GM18511 (cell line): ENCODE measurements at regions not wholly inside any gene's neighbourhood (a gene's known extent, or its start where the extent isn't known, plus 50 kb on each side); places are given as distances from the start of the nearest gene placed in this dataset.

ENCODE experiments used
- ATAC-seq: cut with Tn5 transposase; IDR thresholded peaks from one replicate; pipeline ENCODE4 v1.9.1; 2021; ENCODE audit warnings: mild to moderate bottlenecking, moderate library complexity; ENCODE audit not compliant: unreplicated experiment

- no peak for ATAC-seq
Observed at GRCh38 chrX:82070948-82071347, 869.0 kb downstream of the SH3BGRL start.

- ATAC-seq, result no peak
Observed at GRCh38 chrX:82081027-82081426, 879.1 kb downstream of the SH3BGRL start.

GRCh38 chrX:82087699-82088098 is 885.8 kb downstream of the SH3BGRL start:
- ATAC-seq, result no peak

- ATAC-seq, result peak; percentile 60
Observed at GRCh38 chrX:82092307-82092706, 890.4 kb downstream of the SH3BGRL start.

- no peak for ATAC-seq
Observed at GRCh38 chrX:82125103-82125502, 923.2 kb downstream of the SH3BGRL start.

- peak; percentile 96 for ATAC-seq
Observed at GRCh38 chrX:82127228-82128123, 925.6 kb downstream of the SH3BGRL start.

- no peak for ATAC-seq
Observed at GRCh38 chrX:82134378-82134777, 932.5 kb downstream of the SH3BGRL start.

- no peak for ATAC-seq
Observed at GRCh38 chrX:82141942-82142341, 940.0 kb downstream of the SH3BGRL start.

GRCh38 chrX:82161195-82161594 is 959.3 kb downstream of the SH3BGRL start:
- no peak for ATAC-seq

GRCh38 chrX:82163701-82164100 is 961.8 kb downstream of the SH3BGRL start:
- ATAC-seq, result no peak

- ATAC-seq, result no peak
Observed at GRCh38 chrX:82196866-82197265, 995.0 kb downstream of the SH3BGRL start.

GRCh38 chrX:82208975-82209374 is 1007.1 kb downstream of the SH3BGRL start:
- no peak for ATAC-seq

GRCh38 chrX:82218361-82218760 is 1016.5 kb downstream of the SH3BGRL start:
- peak; percentile 83 for ATAC-seq

- peak; percentile 13 for ATAC-seq
Observed at GRCh38 chrX:82219129-82219528, 1017.2 kb downstream of the SH3BGRL start.

- ATAC-seq, result no peak
Observed at GRCh38 chrX:82224961-82225360, 1023.1 kb downstream of the SH3BGRL start.

GRCh38 chrX:82230013-82230412 is 1028.1 kb downstream of the SH3BGRL start:
- ATAC-seq, result no peak

- no peak for ATAC-seq
Observed at GRCh38 chrX:82232679-82233078, 1030.8 kb downstream of the SH3BGRL start.

- ATAC-seq, result no peak
Observed at GRCh38 chrX:82237328-82237727, 1035.4 kb downstream of the SH3BGRL start.
